ENCODE measurements at regions not wholly inside any gene's neighbourhood (a gene's known extent, or its start where the extent isn't known, plus 50 kb on each side); places are given as distances from the start of the nearest gene placed in this dataset.
"Not testable (repeated sequence)": the region's sequence is repeated elsewhere in the genome, so short reads cannot be mapped to it uniquely, and the experiment has no call there.

GRCh38 chr14:19306405-19306804 is 127.7 kb downstream of the POTEG start:
- TF ChIP-seq CTCF (IDR thresholded peaks at IDR 0.05); ZFX (IDR thresholded peaks at IDR 0.05; ENCODE audit: borderline replicate concordance): not testable (repeated sequence)

Measured in 22Rv1 (cell line).